Aorta (tissue), 5 donors: ENCODE measurements at regions not wholly inside any gene's neighbourhood (a gene's known extent, or its start where the extent isn't known, plus 50 kb on each side); places are given as distances from the start of the nearest gene placed in this dataset.
"Not testable (repeated sequence)": the region's sequence is repeated elsewhere in the genome, so short reads cannot be mapped to it uniquely, and the experiment has no call there.

Experiments used
- ATAC-seq: fragments of 200-7000 bp; cut with Tn5 transposase; one replicate; pipeline ENCODE4 v1.9.1; 2022; ENCODE audit warnings: moderate library complexity; ENCODE audit not compliant: low FRiP score
- DNase-seq, 2 donors: peaks; one replicate each; pipeline ENCODE4 v3.0.0-alpha.2; 2020
- H3K27ac ChIP-seq, 2 donors: one replicate each; pipeline ENCODE4 v1.5.1; 2013; ENCODE audit warnings: low read length in 2 of 2, mild to moderate bottlenecking in 2 of 2, moderate library complexity in 2 of 2, control low read depth in 1 of 2, inconsistent platforms in 1 of 2, low read depth in 1 of 2
- H3K27me3 ChIP-seq, 2 donors: one replicate each; pipeline ENCODE4 v1.6.1; 2013; ENCODE audit warnings: control low read depth in 1 of 2, low read length in 1 of 2, mild to moderate bottlenecking in 1 of 2, moderate library complexity in 1 of 2; ENCODE audit not compliant: insufficient read depth in 2 of 2, control insufficient read depth in 1 of 2
- H3K36me3 ChIP-seq, 2 donors: one replicate each; pipeline ENCODE4 v1.6.1; 2013; ENCODE audit warnings: control low read depth in 1 of 2, low read length in 1 of 2, mild to moderate bottlenecking in 1 of 2; ENCODE audit not compliant: insufficient read depth in 2 of 2, control insufficient read depth in 1 of 2
- H3K4me1 ChIP-seq, 2 donors: one replicate each; pipeline ENCODE4 v1.6.1; 2013; ENCODE audit warnings: low read length in 2 of 2, control low read depth in 1 of 2, mild to moderate bottlenecking in 1 of 2, moderate library complexity in 1 of 2; ENCODE audit not compliant: insufficient read depth in 2 of 2, control insufficient read depth in 1 of 2
- H3K4me3 ChIP-seq, 2 donors: one replicate each; pipeline ENCODE4 v1.5.1; 2013; ENCODE audit warnings: low read length in 2 of 2, control low read depth in 1 of 2, mild to moderate bottlenecking in 1 of 2
- H3K9me3 ChIP-seq: one replicate; pipeline ENCODE4 v1.6.1; 2013; ENCODE audit warnings: mild to moderate bottlenecking, low read length; ENCODE audit not compliant: control insufficient read depth
- WGBS, 2 donors: extraction: QIAGEN DNeasy Blood & Tissue Kit; methylation state at CpG; one replicate each; pipeline ENCODE4 v1.1.7; 2013; 5-methylcytosine and 5-hydroxymethylcytosine counted together
- intact Hi-C, 2 donors: fragments of 100-400 bp; cut with DNase I; formaldehyde crosslinking; loops; one replicate each; pipeline versions ENCODE4 v1.14.2 to v1.15.0; 2022
- donor health status: healthy with polysubstance abuse.
- donor health status: Bipolar disorder and iron deficiency.
- donor health status: DM: no; HTN: no; CAD: no.
- donor health status: DM: no; HTN: no; CAD: no.
- donor health status: DM: yes; HTN: yes; CAD: no.

- H3K9me3 ChIP-seq, DNase-seq, intact Hi-C loops, H3K27ac ChIP-seq, ATAC-seq, H3K4me3 ChIP-seq, H3K4me1 ChIP-seq, H3K27me3 ChIP-seq, H3K36me3 ChIP-seq: not testable (repeated sequence)
- WGBS, 2 donors = 78 to 81% methylated on average over 5 of the region's 5 CpGs
These were observed 470.6 kb downstream of the NAV3 start for GRCh38 chr12:78301282-78301681.

GRCh38 chr12:78305808-78306207 is 475.1 kb downstream of the NAV3 start:
- Histone ChIP-seq H3K27ac (no peak overlapping the region), H3K9me3 (no peaks in the 10 kb centered on the region), H3K27me3 (no peaks in the 10 kb centered on the region), H3K36me3 (no peaks in the 10 kb centered on the region), H3K4me3 (no peak overlapping the region), H3K4me1 (no peaks in the 10 kb centered on the region)
- WGBS, 2 donors = 77 to 83% methylated on average over 1 of the region's 1 CpG
- DNase-seq (no peak), ATAC-seq (no peak)
- intact Hi-C loops = no loop called here

- no peak overlapping the region for H3K4me3 ChIP-seq
- H3K36me3 ChIP-seq = no peaks in the 10 kb centered on the region
- H3K27ac ChIP-seq = no peak overlapping the region
- DNase-seq (no peak), ATAC-seq (no peak)
- no peaks in the 10 kb centered on the region for H3K9me3 ChIP-seq
- intact Hi-C loops = no loop called here
- no peaks in the 10 kb centered on the region for H3K4me1 ChIP-seq
- no peaks in the 10 kb centered on the region for H3K27me3 ChIP-seq
These were observed 475.5 kb downstream of the NAV3 start for GRCh38 chr12:78306236-78306635.

GRCh38 chr12:78308701-78309100 is 478.0 kb downstream of the NAV3 start:
- H3K27me3 ChIP-seq = no peaks in the 10 kb centered on the region
- no peaks in the 10 kb centered on the region for H3K4me1 ChIP-seq
- no peak overlapping the region for H3K27ac ChIP-seq
- no peak overlapping the region for H3K4me3 ChIP-seq
- no peaks in the 10 kb centered on the region for H3K9me3 ChIP-seq
- DNase-seq (no peak), ATAC-seq (no peak)
- H3K36me3 ChIP-seq = no peaks in the 10 kb centered on the region
- intact Hi-C loops = no loop called here

GRCh38 chr12:78315028-78315427 is 484.3 kb downstream of the NAV3 start:
- Histone ChIP-seq H3K27ac (no peak overlapping the region), H3K36me3 (no peaks in the 10 kb centered on the region), H3K4me1 (no peaks in the 10 kb centered on the region), H3K9me3 (no peaks in the 10 kb centered on the region), H3K27me3 (no peaks in the 10 kb centered on the region), H3K4me3 (no peak overlapping the region)
- no peak for ATAC-seq
- intact Hi-C loops = no loop called here
- 38 to 39% methylated on average over 3 of the region's 3 CpGs for WGBS, 2 donors
- DNase-seq = no peak

- Histone ChIP-seq H3K36me3 (no peaks in the 10 kb centered on the region), H3K9me3 (no peaks in the 10 kb centered on the region), H3K4me3 (no peak overlapping the region), H3K27ac (no peak overlapping the region), H3K4me1 (no peaks in the 10 kb centered on the region), H3K27me3 (no peaks in the 10 kb centered on the region)
- no peak for DNase-seq
- no peak for ATAC-seq
- intact Hi-C loops = no loop called here
- 43 to 54% methylated on average over 4 of the region's 4 CpGs for WGBS, 2 donors
These were observed 485.4 kb downstream of the NAV3 start for GRCh38 chr12:78316136-78316535.

- H3K9me3 ChIP-seq = no peaks in the 10 kb centered on the region
- WGBS, 2 donors = 58 to 59% methylated on average over 2 of the region's 2 CpGs
These were observed 486.2 kb downstream of the NAV3 start for GRCh38 chr12:78316631-78317468.

GRCh38 chr12:78321696-78322095 is 491.0 kb downstream of the NAV3 start:
- H3K36me3 ChIP-seq = no peaks in the 10 kb centered on the region
- ATAC-seq (no peak), DNase-seq (no peak)
- no peaks in the 10 kb centered on the region for H3K4me1 ChIP-seq
- H3K27ac ChIP-seq = no peak overlapping the region
- no peaks in the 10 kb centered on the region for H3K27me3 ChIP-seq
- H3K4me3 ChIP-seq = no peak overlapping the region
- intact Hi-C loops = no loop called here
- H3K9me3 ChIP-seq = no peaks in the 10 kb centered on the region
- WGBS, 2 donors = 83 to 88% methylated on average over 2 of the region's 2 CpGs

More at GRCh38 chr12:78316631-78317468, 486.2 kb downstream of the NAV3 start:
- Histone ChIP-seq H3K27ac (no peak overlapping the region), H3K4me1 (no peaks in the 10 kb centered on the region), H3K36me3 (no peaks in the 10 kb centered on the region), H3K4me3 (no peak overlapping the region), H3K27me3 (no peaks in the 10 kb centered on the region)
- no peak for ATAC-seq
- intact Hi-C loops = no loop called here
- DNase-seq = no peak

- H3K27me3 ChIP-seq = no peaks in the 10 kb centered on the region
- no peak for ATAC-seq
- no peak overlapping the region for H3K4me3 ChIP-seq
- H3K36me3 ChIP-seq = no peaks in the 10 kb centered on the region
- no peak overlapping the region for H3K27ac ChIP-seq
- DNase-seq = no peak
- intact Hi-C loops = no loop called here
- no peaks in the 10 kb centered on the region for H3K9me3 ChIP-seq
- H3K4me1 ChIP-seq = no peaks in the 10 kb centered on the region
These were observed 492.5 kb downstream of the NAV3 start for GRCh38 chr12:78323226-78323625.
